Adrenal gland (tissue), 5 donors: ENCODE measurements at regions not wholly inside any gene's neighbourhood (a gene's known extent, or its start where the extent isn't known, plus 50 kb on each side); places are given as distances from the start of the nearest gene placed in this dataset.

ENCODE experiments used
- POLR2A ChIP-seq, 2 donors: fragments of 450-650 bp; IDR thresholded peaks; one replicate each; pipeline ENCODE4 v1.6.1; 2017; ENCODE audit warnings: antibody characterized with exemption in 2 of 2, mild to moderate bottlenecking in 2 of 2, moderate library complexity in 1 of 2
- TF ChIP-seq, protein P1 (sequence below), 6 experiments: fragments of 450-650 bp in 4 of 6; fragments of 200-600 bp in 2 of 6; sonication (generic) in 1 of 6; IDR thresholded peaks; 1 replicate in 5 of 6; 2 replicates in 1 of 6; pipeline versions ENCODE4 v1.5.1 to v1.8.0; 2016 to 2021; ENCODE audit warnings: antibody characterized with exemption in 6 of 6, mild to moderate bottlenecking in 2 of 6, moderate library complexity in 1 of 6
- donor health status: DM: no; HTN: no; CAD: no.

- TF ChIP-seq, protein P1, sequence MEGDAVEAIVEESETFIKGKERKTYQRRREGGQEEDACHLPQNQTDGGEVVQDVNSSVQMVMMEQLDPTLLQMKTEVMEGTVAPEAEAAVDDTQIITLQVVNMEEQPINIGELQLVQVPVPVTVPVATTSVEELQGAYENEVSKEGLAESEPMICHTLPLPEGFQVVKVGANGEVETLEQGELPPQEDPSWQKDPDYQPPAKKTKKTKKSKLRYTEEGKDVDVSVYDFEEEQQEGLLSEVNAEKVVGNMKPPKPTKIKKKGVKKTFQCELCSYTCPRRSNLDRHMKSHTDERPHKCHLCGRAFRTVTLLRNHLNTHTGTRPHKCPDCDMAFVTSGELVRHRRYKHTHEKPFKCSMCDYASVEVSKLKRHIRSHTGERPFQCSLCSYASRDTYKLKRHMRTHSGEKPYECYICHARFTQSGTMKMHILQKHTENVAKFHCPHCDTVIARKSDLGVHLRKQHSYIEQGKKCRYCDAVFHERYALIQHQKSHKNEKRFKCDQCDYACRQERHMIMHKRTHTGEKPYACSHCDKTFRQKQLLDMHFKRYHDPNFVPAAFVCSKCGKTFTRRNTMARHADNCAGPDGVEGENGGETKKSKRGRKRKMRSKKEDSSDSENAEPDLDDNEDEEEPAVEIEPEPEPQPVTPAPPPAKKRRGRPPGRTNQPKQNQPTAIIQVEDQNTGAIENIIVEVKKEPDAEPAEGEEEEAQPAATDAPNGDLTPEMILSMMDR (IDR thresholded peaks at IDR 0.05): no peak
- no peak for TF ChIP-seq POLR2A (IDR thresholded peaks at IDR 0.05)
These were observed 244.7 kb upstream of the HS6ST1 start for GRCh38 chr2:128563348-128563687.
